T47D (cell line): ENCODE measurements at regions not wholly inside any gene's neighbourhood (a gene's known extent, or its start where the extent isn't known, plus 50 kb on each side); places are given as distances from the start of the nearest gene placed in this dataset.

Experiments used
- DNase-seq, 2 experiments: peaks; one replicate each; pipeline versions ENCODE4 v3.0.0 to v3.0.0-alpha.2; 2011 to 2012; ENCODE audit warnings: low read depth in 1 of 2, low spot score in 1 of 2
- JUND ChIP-seq: IDR thresholded peaks from 2 replicates; pipeline ENCODE4 v1.6.1; 2012; ENCODE audit warnings: low read depth
- in situ Hi-C: cut with HindIII; loops from 2 replicates; pipeline ENCODE4 v1.10.0; 2016; ENCODE audit warnings: low sequenced_read_pairs, low pct_unique_long_range_greater_than_20kb

DNA sequence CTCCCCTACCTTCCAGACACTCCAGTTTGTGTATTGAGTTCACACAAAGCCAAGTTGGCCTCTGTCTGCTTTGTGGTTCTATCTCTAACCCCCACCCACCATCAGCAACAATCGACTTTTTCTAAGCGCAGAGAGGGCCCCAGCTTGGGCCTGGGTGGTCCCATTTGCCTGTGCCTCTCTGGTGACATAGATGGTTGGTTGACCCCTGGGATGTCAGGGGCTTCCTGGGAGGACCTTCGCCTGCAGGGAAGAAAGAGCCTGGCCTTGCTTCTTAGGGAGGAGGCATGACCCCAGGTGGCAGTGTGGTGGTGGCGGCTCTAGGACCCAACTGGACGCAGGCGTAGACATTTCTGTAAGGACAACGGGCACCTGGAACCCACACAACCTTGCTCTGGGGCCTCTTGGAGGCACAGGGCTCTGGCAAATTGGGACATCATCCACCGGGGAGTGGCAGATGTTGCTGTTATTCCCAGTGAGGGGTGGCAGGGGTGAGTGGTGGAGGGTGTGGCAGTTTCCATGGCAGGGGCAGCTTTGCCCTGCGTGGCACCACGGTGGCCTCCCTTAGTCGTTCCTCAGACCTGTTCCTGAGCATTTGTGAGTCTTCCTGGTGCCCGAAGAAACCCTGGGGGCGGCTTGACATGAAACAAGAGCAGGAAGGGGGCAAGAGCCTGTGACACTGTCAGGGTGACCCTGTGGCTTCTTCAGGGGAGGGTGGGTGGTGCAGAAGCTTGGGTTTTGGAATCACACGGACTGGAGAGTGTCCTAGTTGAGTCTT lies 171.0 kb upstream of the IER5L start:
- in situ Hi-C loops, result no loop called here
- no peak for DNase-seq
- TF ChIP-seq JUND, result no peak

GRCh38 chr9:129347316-129348120 lies 169.5 kb upstream of the IER5L start:
- in situ Hi-C loops, result no loop called here
- no peak for TF ChIP-seq JUND
- DNase-seq, result no peak

GRCh38 chr9:129346046-129346445 lies 168.0 kb upstream of the IER5L start:
- TF ChIP-seq JUND, result no peak
- in situ Hi-C loops, result no loop called here
- DNase-seq, result no peak

GRCh38 chr9:129344641-129345495 lies 166.8 kb upstream of the IER5L start:
- in situ Hi-C loops, result no loop called here
- no peak for DNase-seq
- TF ChIP-seq JUND, result no peak

DNA sequence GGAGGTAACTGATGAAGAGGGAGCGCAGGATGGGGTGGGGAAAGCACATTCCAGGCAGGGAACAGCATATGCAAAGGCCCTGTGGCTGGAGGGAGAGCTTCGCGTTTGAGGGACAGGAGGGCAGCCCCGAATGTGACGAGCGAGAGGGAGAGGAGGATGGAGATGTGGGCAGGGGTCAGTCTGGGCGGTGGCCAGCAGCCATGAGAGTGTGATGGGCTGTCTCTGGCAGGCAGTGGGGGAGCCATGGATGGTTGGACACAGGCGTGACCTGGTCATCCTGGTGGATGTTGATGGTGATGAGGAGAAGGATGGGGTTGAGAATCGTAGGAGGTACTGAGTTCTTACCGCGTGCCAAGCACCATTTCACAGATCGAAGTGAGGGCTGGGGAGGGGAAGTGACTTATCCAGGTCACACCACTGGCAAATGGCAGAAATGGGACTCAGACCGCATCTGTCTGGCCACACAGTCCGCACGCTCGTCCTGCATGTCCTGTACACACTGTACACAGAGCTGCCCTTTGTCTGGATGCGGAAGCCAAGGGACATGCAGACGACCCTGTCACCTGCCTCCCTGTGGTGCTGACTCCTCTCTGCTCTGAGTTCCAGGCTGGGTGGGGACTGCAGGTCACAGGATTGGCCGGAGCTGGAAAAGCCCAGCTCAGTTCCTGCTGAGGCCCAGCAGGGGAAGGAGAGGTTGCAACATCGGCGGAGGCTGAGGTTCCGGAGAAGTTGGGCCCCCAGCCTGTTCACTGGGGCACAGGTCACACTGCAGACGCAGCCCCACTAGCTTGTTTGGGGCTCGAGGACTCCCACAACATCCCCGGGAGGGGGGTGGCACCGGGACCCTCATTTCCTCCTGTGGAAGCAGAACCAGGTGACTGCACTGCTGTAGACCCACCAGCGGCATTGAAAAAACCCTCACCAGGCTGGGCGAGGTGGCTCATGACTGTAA lies 165.6 kb upstream of the IER5L start:
- no peak for TF ChIP-seq JUND
- in situ Hi-C loops, result no loop called here
- no peak for DNase-seq

- in situ Hi-C loops, result no loop called here
- DNase-seq, result no peak
- no peak for TF ChIP-seq JUND
Measured at GRCh38 chr9:129342591-129343423, 164.7 kb upstream of the IER5L start.

GRCh38 chr9:129341987-129342348 lies 163.9 kb upstream of the IER5L start:
- no peak for DNase-seq
- in situ Hi-C loops, result no loop called here
- no peak for TF ChIP-seq JUND

GRCh38 chr9:129341171-129341986 lies 163.3 kb upstream of the IER5L start:
- in situ Hi-C loops, result no loop called here
- no peak for TF ChIP-seq JUND

GRCh38 chr9:129340427-129341170 lies 162.5 kb upstream of the IER5L start:
- no peak for TF ChIP-seq JUND
- in situ Hi-C loops, result no loop called here
- no peak for DNase-seq

More at GRCh38 chr9:129341171-129341986, 163.3 kb upstream of the IER5L start:
- DNase-seq, result no peak
